Hepatic stellate cell (primary cell): ENCODE measurements at regions not wholly inside any gene's neighbourhood (a gene's known extent, or its start where the extent isn't known, plus 50 kb on each side); places are given as distances from the start of the nearest gene placed in this dataset.
"Not testable (repeated sequence)": the region's sequence is repeated elsewhere in the genome, so short reads cannot be mapped to it uniquely, and the experiment has no call there.

Experiments
- DNase-seq: peaks from one replicate; pipeline ENCODE4 v3.0.0; 2011; ENCODE audit warnings: low spot score

DNA sequence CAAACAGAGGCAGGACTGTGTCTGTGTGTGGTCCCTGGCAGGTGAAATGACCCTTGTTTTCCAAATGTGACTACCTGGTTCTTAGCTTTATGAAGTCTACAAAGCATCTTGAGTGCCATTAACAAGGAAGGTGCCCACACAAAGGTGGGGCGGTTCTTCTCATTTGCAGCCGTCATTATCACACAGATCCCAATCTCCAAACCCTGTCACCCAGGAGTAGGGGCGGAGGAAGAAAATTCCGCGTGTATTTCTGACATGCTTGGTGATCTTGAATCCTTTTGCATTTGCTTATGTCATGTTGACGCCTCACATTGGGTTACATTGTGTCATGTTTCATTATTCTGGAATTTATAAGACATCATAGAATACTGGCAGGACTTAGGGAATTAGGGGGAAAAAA, 277.3 kb downstream of the VRK1 start:
- DNase-seq: no peak

DNA sequence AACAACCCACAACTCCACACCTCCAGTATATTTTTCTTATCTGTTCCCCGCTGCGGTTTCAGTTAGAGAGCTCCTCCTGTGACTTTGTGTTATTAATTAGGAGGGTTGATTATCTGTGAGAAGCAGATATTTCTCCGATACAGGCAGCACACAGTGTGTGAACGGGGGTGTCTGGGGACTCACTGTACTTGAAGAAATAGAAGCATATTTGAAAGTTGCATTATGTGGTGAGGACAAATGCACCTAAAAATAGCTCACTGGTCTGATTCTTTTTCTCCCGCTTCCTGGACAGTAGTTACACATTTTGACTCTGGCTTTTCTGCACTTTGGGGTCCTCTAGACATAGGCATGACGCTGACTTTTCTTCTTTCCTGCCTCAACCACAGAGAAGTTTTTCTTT, 277.7 kb downstream of the VRK1 start:
- DNase-seq: no peak

DNA sequence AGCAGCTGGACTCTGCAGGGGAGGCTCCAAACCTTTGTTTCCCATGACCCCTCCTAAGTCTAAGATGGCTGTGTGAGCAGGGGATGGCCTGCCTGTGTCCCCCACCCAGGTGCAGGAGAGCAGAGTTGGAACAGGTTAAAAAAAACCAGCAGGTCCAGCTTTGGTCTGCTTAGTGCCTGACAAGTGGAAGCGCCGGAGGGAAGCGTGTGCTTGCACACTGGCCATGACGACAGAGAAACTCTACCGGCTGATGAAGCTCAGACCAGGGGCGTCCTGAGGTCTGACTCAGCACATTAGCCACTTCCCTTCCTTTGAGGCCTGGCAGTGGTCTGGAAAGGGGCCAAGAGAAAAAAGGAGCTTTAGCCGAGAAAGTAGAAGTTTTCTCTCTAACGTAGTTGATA, 280.1 kb downstream of the VRK1 start:
- DNase-seq: no peak

DNA sequence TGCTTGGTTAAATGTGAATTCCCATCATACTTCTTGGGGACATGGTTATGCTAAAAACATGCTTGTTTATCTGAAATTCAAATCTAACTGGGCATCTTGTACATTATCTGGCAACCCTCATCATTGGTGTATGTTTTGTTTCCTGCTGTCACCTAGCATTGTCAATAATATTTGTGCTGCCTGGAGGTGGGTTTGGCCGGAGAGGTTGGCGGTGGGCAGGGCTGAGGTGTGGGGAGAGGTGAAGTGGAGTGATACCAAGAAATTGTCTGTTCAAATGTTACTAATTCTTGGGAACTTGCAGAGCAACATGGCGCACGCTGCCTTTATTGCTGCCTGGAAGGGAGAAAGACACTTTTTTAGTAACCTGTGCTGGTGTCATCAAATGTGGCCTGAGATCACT, 280.5 kb downstream of the VRK1 start:
- no peak for DNase-seq

DNA sequence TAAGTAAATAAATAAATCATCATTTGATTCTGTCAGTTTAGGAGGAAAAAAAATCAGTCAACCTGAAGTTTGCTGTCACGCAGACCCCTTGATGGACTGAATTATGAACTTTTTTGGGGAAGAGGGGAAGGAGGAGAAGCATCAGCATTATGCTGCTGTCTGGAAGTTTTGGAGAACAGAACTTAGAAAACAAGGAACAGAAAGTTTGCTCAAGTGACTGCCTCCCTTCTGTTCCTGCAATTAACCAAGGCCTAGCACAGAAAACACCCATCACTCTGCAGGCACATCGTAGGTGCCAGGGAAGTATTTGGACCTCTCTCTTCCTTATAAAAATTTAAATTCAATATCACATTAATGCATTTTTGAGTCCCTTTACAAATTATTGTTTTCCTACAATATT, 283.8 kb downstream of the VRK1 start:
- DNase-seq: no peak

DNA sequence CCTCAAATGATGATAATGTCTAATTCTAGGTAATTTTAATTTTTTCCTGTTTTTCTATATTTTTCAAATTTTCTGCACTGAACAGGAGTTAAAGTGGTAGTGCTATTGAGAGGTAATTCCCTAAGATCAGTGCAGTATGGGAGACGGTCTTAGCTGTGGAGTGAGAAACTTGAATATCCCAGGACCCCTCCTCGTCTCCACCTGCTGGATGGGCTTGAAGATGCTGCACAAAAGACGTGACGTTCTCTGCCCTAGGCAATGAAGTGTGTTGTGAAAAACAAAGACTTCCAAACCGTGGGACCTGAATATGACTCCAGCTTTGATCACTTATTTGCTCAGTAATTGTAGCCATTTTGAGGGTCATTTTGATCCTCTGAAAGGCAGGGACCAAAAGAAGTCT, 298.1 kb downstream of the VRK1 start:
- no peak for DNase-seq

DNA sequence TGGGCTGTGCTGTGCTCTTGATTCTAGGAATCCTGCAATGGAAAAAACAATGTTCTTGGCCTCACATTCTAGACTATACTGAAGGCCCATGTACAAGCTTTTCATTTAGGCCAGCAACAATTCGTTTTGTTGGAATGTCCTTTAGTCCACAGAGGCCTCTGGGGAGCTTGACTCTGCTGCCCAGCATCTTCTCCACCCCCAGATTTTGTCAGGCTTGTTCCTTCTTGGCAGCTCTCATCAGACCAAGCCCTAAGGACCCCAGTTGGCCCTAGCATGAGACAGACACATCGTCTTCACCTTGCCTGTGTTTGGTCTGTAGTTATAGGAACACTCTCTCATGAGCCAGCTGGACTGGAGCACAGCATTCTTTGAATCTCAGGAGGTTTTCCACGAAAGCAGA, 300.1 kb downstream of the VRK1 start:
- DNase-seq: no peak

DNA sequence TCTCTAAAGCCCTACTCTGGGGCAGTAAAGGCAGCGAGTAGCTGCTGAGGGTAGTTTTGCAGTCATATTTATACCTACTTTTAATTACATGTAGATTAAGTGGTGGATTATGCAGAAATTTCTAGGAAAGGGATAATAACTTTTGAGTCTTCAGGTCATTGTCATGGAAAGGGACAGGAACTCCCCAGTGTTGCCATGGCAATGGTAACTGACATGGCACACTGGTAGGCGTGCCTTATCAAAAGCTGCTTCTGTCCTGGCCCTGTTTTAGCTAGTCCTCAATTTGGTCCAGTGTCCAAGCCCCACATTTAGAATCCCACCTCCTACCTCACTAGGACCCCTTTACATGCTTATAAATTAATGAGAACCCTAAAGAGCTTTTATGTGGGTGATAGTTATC, 303.1 kb downstream of the VRK1 start:
- no peak for DNase-seq

DNA sequence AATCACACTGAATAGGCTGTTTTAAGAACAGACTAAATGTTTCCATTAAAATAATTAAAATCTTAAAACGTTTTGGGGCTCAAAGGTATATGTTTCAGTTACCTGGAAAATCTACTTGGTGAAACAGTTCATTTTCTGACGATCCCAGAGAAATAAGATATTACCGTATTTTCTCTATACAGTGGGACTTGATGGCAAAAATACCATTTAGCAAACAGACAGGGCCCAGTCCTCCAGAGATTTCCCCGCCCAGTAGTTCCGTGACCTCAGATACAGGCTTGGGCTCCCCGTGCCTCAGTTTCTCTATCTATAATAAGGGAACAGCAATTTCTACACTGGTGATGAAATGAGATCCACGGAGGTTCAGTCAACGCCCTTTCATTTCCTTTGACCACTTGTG, 304.4 kb downstream of the VRK1 start:
- DNase-seq: no peak

DNA sequence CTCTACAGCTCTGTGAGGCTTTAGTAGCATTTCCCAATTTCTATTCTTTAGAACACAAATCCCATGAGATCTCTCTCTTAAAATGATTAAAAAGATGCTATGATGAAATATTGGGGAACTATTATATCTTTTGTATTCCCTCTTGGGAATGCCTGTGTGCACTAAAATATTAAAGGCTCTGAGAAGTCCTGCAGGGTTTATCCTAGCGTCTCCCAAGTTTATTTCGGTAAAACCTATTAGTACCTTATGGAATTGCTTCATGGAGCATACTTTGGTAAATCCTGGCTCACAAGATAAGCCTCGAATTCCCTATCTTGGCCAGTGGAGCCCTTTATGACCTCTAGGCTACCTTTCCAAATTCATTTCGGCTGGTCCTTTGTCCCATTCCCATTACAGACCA, 306.8 kb downstream of the VRK1 start:
- DNase-seq: no peak

DNA sequence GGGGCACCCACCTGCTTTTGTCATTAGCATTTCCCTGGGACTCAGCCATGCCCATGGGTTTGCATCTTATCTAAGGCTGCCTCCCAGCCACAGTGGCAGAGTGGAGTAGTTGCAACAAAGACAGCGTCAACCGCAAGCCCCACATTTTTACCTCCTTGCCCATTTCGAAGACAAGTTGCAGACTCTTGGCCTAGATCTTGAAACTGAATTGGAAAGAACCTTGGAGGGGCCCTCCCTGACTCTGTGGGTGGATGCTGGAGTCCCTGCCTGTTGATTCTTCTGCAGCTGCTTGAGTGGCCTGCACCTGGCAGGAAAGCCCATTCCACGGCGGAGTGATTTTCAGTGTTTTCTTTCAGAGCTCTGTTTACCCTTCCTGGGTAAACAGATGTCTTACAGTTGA, 309.0 kb downstream of the VRK1 start:
- DNase-seq: no peak

DNA sequence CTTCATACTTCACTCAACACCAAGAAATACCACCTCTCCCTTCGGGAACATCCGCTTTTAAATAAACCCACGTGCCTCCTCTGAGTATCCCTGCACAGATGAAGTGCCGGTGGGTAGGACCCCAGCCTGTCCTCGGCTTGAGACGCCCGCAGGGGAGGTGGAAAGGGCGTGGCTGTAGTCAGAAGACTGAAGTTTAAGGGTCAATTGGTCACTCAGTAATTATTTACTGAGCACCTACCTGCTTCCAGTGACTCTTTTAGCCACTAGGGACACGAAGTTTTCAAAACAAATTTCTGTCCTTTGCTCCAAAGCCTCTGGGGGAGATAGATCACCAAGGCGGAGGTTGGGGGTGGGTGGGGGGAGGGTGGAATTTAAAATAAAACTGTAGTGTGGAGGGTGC, 309.4 kb downstream of the VRK1 start:
- no peak for DNase-seq

DNA sequence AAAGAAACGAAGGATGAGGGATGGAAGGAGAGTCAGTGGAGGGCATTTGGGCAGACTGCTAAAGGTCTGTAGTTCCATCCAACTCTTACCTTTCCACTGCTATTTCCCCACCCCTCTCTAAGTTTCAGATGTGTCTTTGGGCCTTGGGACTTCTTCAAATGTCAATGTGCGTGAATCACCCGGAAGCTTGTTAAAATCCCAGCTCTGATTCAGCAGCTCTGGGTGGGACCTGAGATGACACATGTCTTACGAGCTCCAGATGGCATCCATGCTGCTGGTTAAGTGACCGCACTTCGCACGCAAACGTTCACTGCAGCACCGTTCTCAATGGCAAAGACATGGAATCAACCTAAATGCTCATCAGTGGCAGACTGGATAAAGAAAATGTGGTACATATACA, 309.9 kb downstream of the VRK1 start:
- DNase-seq: no peak

DNA sequence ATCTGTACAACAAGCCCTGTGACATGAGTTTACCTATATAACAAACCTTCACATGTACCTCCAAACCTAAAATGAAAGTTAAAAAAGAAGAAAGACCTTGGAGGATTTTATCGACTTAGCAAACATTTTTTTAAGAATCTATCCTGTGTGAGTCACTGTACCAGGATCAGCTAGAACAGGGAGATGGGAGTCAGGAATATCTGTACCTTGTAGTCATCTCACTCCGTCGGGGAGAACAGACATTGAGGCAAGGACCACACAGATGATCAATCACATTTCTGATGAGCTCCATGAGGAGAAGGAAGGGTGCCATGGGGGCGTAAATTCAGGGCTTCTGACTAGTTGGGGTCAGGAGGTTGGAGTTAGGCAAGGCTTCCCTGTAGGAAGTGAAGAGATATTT, 310.6 kb downstream of the VRK1 start:
- DNase-seq: no peak

DNA sequence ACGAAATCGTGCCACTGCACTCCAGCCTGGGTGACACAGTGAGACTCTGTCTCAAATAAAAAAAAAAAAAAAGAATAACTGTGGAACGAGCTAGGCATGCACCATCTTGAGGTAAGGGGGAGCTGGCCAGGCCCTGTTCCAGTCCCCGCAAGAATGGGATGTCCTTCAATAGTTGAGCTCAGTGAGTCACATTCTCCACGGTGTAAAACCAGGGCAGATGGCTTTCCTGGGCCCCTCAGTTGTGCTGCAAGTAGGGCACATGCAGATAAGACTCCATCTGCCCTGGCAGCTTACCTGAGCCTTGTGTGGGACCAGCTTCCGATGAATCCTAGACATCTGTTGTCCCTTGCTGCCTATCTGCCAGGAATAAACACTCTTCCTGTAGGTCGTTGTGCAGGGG, 312.1 kb downstream of the VRK1 start:
- no peak for DNase-seq

DNA sequence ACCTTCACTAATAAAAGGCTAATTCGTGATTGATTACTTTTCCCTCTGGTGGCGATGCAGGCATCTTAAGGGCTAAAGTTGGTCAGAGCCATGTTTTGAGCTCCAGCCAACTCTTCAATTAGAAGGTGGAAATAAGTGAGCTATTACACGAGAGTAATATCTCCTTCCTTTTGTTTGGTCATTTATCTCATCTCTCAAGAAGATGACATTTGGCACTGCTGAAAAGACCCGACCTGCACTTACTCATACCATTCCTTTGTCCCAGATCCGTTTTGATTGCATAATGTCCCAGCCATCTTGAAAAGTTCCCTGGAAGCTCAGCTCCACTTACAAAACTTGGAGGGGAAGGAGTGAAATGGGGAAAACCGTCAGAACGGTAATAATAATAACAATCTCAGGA, 316.2 kb downstream of the VRK1 start:
- no peak for DNase-seq

DNA sequence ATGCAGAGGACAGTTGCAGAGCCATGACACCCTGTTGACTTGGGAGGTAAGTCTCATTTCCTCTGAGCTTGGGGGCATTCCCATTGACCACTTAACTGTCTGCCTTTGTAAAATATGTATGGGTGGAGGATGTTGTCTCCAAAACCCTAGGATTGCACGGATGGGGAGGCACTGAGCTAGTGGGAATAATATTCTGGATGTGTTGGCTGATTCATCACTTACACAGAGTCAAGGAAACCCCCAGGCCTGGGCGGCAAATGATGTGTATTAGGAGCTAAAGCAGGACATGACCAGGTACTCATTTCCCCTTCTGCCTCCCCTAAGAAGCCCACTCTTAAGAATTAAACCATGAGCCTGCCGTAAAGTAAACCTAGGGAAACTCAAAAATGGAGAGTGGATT, 319.4 kb downstream of the VRK1 start:
- DNase-seq: no peak

DNA sequence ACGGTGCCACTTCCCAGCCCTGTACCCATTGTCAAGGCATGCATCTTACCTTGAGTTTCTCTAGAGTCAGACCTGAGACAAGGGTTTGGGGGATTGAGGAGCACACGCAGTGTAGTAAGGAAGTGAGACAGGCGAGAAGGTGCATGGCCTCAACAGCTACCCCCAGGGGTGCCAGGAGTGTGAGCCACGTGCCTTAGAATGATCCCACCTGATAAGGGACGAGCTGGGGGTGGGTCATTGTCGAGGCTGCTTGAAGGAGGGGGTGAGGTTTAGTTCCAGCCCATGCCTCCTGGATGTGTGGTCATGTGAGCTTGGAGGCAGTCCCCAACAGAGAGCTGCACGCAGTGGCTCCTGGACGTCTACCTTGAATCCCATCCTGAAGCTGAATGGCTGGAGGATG, 320.5 kb downstream of the VRK1 start:
- DNase-seq: no peak

DNA sequence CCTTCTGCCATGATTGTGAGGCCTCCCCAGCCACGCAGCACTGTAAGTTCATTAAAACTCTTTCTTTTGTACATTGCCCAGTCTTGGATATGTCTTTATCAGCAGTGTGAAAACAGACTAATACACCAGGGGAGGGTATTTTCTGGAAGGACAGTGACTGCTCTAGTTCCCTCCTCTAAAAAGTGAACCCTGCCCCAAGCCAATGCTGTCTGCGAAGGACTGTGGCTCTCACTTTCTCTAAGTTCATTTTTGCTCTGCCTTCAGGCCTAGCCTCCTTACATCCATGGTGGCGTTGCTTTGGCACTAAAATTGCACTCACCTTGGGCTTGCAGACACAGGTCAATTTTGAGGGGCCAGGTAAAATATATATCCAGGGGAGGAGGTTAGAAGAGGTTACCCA, 323.0 kb downstream of the VRK1 start:
- DNase-seq: no peak

DNA sequence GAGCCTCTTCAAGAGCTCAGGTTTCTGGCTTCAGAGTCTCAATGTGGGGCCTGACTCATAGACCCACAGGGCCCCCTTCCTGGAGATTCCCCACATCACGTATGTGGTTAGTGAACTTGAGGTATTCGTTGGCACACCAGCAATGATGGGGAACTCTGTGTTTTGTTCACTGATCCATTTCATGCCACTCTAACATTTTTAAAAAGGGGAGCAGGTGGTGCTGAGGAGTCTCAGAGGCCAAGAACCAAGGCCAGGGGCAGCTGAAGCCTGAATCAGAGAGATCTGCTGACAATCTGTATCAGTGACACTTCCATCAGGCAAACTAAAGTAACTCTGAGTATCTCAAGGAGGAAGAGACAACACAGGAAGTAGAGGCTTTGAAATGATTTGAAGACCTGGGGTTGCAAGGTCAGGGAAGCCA, 323.4 kb downstream of the VRK1 start:
- no peak for DNase-seq

DNA sequence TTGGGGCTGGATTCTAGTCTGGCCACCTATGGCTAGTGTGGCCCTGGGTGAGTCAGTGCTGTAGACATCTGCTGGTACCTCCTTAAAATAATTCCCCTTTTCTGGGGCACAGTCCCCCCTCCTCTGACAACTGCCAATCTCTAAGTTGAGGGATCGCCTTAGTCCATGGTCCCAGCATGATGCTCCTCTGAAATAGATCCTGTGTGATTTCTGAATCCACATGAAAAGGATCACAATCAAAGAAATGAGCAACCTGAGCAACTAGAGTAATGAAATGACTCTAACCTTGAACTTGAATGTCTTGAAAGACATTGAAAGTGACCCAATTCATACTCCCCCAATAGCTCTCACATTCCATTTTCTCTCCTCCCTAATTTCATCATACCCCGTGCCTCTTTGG, 332.5 kb downstream of the VRK1 start:
- no peak for DNase-seq

DNA sequence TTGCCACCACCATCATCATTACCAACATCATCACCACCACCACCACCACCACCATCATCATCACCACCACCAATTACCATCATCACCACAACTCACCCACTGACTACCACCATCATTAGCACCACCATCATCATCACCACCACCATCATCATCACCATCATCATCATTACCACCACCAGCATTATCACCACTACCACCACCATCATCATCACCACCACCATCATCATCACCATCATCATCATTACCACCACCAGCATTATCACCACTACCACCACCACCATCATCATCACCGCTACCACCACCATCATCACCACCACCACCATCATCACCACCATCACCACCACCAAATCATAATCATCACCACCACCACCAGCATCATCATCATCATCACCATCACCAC, 338.7 kb downstream of the VRK1 start:
- DNase-seq: not testable (repeated sequence)

DNA sequence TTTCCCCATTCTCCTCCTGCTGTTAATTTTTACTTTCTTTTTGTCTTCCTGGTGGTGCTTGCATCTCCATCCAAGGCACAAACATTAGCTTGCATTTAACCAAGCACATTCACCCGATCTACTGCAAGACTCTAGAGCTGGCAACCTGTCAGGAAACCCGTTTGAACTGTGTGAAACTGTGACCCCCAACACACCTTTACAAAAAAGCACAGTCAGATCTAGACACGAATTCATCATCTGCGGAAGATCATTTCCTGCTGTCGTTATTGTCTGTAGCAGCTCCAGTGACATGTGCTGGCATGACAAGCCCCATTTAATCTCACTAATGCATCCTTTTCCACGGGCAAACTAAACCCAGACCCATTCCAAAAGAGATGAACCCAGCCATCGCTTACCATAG, 340.5 kb downstream of the VRK1 start:
- DNase-seq: no peak

DNA sequence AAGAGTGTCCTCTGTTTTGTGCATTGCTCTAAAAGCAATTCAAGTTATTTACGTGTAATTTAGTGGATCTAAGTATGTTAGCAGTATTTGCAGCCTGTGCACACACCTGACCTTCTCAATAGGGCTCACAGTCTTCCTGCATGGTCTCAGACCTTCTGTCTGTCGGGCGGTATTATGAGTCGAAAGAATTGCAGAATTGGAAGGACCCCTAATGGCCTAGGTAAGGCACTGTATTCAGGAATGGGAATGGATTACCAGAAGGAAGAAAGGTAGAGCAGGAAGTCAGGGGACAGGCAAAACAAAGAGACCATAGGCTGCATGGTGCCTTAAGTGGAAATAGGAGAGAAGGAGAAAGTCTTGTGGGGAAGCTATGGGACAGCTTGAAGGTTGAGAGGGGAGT, 341.6 kb downstream of the VRK1 start:
- no peak for DNase-seq

DNA sequence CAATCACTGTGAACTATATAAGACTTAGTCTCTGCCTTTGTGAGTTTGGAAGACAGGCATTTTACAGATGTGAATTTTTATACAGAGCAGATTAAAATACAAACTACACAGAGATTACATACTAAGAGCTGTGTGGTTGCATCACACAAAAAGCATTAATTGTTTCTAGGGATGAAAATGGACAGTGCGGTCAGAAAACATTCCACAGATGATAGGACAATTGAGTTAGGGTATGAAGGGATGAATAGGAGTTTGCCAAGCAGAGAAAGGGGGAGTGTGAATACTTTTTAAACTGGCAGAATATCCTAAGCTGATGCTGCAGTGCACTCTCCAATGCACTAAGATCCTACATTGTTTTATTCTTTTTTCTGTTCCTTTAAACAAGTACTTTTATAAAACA, 345.8 kb downstream of the VRK1 start:
- no peak for DNase-seq

DNA sequence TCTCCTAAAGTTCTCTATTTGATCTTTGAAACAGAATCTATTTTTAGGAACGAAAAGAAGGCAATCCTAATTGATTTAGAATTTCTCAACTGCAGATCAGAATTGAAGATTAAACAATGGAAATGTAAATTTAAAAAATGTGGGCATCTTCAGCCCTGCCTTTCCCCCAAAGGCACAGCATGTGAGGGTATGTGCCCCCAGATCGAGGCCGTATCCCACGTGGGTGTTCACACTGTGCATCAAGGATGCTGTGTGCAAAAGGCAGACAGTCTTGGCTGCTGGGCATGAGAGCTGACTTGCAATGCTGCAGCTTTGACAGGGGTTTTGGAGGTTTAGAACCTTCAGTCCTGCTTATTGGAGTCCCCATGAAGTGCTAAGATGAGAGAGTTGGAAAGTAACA, 346.3 kb downstream of the VRK1 start:
- no peak for DNase-seq
